ENCODE measurements at regions not wholly inside any gene's neighbourhood (a gene's known extent, or its start where the extent isn't known, plus 50 kb on each side); places are given as distances from the start of the nearest gene placed in this dataset.

GRCh38 chr5:152883066-152883775 lies 478.1 kb upstream of the NMUR2 start:
- TF ChIP-seq CREB1 (IDR thresholded peaks at IDR 0.05): no peak
- no peak for TF ChIP-seq HDAC6 (IDR thresholded peaks at IDR 0.05; ENCODE audit: low read depth, low read length)
- no peak for TF ChIP-seq POLR2A (IDR thresholded peaks at IDR 0.05; ENCODE audit: control extremely low read depth in 1 of 2, low read depth in 2 of 2, low read length in 2 of 2)
- TF ChIP-seq CTCF (IDR thresholded peaks at IDR 0.05; ENCODE audit: control extremely low read depth in 1 of 3, insufficient read depth in 1 of 3, low read depth in 1 of 3, low read length in 3 of 3): no peak
- TF ChIP-seq SIN3A (conservative IDR thresholded peaks at IDR 0.05 in 1 of 2, IDR thresholded peaks at IDR 0.05 in 1 of 2; ENCODE audit: low read depth in 1 of 2, low read length in 2 of 2): no peak
- TF ChIP-seq NRF1 (IDR thresholded peaks at IDR 0.05; ENCODE audit: low read depth, low read length): no peak
- no peak for TF ChIP-seq EZH2 (IDR thresholded peaks at IDR 0.05; ENCODE audit: low read depth, low read length, severe bottlenecking)
- TF ChIP-seq FOSL1 (IDR thresholded peaks at IDR 0.05; ENCODE audit: insufficient read depth, low read depth, low read length): no peak
- no peak for TF ChIP-seq CHD2 (IDR thresholded peaks at IDR 0.05; ENCODE audit: low read length)
- TF ChIP-seq POLR2AphosphoS5 (IDR thresholded peaks at IDR 0.05; ENCODE audit: low read depth, low read length): no peak
- no peak for TF ChIP-seq TBP (IDR thresholded peaks at IDR 0.05; ENCODE audit: low read depth, low read length)
- TF ChIP-seq TEAD4 (IDR thresholded peaks at IDR 0.05; ENCODE audit: low read depth, low read length): no peak
